ENCODE measurements at regions not wholly inside any gene's neighbourhood (a gene's known extent, or its start where the extent isn't known, plus 50 kb on each side); places are given as distances from the start of the nearest gene placed in this dataset.

DNA sequence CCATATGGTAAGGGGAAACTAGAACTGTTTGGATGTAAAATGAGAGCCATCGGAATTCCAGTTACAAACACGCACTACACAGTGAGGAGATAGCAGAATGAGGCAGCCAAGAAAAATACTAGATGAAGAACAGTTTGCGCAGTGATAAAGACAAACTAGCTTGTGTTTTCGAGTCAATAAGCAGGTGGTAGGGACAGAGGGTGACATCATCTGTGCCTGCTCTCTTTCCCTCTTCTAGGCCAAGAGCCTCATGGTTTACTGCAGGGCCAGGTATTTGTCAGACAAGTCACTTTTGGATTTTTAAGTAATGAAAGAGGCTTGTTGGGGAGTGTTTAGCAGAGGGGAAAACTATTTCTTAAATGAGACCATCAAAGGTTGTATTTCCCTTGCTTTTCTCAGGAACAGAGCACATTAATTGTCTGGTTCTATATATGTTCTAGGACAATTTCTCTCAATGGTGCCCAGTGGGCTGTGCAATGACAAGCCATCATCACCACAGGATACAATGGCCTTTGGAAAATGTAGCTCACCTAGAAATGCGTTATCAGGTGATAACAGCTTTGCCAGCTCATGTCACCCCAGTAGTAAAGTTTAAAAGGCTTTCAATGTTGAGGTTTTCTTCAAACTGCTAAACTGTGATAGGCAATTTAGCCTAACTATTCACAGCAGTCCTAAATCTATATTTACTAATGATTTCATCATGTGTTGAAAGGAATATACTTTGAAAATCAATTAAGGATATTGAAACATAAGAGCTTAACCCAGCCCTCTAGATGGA is 1210.3 kb upstream of the ZEB2 start:
- H3K27ac ChIP-seq (ENCODE audit: low read length, poor library complexity, severe bottlenecking), result no peak overlapping the region
- no peaks in the 10 kb centered on the region for H3K4me1 ChIP-seq (ENCODE audit: control insufficient read depth, insufficient read depth, low read depth, low read length)
- H2BK120ac ChIP-seq (ENCODE audit: low read depth, low read length), result no peak overlapping the region
- WGBS, result 96% methylated on average over 4 of the region's 5 CpGs
- no peaks in the 10 kb centered on the region for H3K27me3 ChIP-seq (ENCODE audit: control insufficient read depth in 1 of 2, insufficient read depth in 1 of 2, low read length in 2 of 2)
- peak overlapping the region in 1 of 2 experiments; percentile 24 for H3K18ac ChIP-seq (ENCODE audit: low read depth in 1 of 2, low read length in 2 of 2)
- no peak overlapping the region for H2BK5ac ChIP-seq (ENCODE audit: low read depth, low read length, poor library complexity, severe bottlenecking)
- H3K9ac ChIP-seq (ENCODE audit: low read length), result no peak overlapping the region
- no peaks in the 10 kb centered on the region for H3K36me3 ChIP-seq (ENCODE audit: control insufficient read depth in 1 of 2, insufficient read depth in 2 of 2, low read depth in 1 of 2, low read length in 2 of 2)
- H2AK5ac ChIP-seq (ENCODE audit: low read length, severe bottlenecking), result no peak overlapping the region
- H3K79me1 ChIP-seq (replicated peaks; ENCODE audit: low read length, poor library complexity, severe bottlenecking), result no peaks in the 10 kb centered on the region
- H3K14ac ChIP-seq (ENCODE audit: low read length in 2 of 2), result no peak overlapping the region
- H2BK15ac ChIP-seq (ENCODE audit: low read depth, poor library complexity, severe bottlenecking), result no peak overlapping the region
- no peak overlapping the region for H2AFZ ChIP-seq (ENCODE audit: low read depth, low read length)
- H4K91ac ChIP-seq (ENCODE audit: low read length), result no peak overlapping the region
- H3K4me3 ChIP-seq (ENCODE audit: insufficient read depth in 1 of 2, low read depth in 1 of 2, low read length in 2 of 2), result no peak overlapping the region
- DNase-seq, result no peak
- H3K4ac ChIP-seq (ENCODE audit: low read depth in 1 of 2, low read length in 2 of 2), result no peak overlapping the region
- peak overlapping the region in 1 of 2 experiments; percentile 39 for H2BK12ac ChIP-seq (ENCODE audit: low read length in 2 of 2)
- no peak overlapping the region for H4K8ac ChIP-seq (ENCODE audit: low read length)
- H3K9me3 ChIP-seq (ENCODE audit: control insufficient read depth, low read length), result no peaks in the 10 kb centered on the region
- H3K23ac ChIP-seq (ENCODE audit: low read length in 2 of 2), result no peak overlapping the region
- H3K4me2 ChIP-seq (ENCODE audit: low read length, poor library complexity, severe bottlenecking), result no peak overlapping the region

DNA sequence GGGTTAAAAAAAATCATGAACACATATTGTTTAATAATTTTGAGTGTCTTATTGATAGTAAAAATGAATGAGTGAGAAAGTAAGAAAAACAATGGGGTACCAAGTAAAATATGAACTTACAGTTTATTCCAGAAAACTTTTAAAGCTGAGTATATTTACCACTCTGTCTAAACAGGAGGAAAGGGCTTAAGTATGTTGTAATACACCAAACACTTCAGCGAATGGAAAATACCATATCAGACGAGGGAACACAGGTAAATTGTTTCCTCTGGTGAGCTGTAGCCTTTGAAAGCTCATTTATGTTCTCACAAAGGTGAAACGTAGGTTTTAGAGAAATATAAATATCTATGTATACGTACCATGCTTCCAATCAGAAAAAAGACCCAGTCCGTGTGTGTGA is 1209.6 kb upstream of the ZEB2 start:
- no peak overlapping the region for H3K27ac ChIP-seq (ENCODE audit: low read length, poor library complexity, severe bottlenecking)
- no peak overlapping the region for H3K4me3 ChIP-seq (ENCODE audit: insufficient read depth in 1 of 2, low read depth in 1 of 2, low read length in 2 of 2)
- no peak overlapping the region for H2BK120ac ChIP-seq (ENCODE audit: low read depth, low read length)
- H3K9ac ChIP-seq (ENCODE audit: low read length), result no peak overlapping the region
- H4K8ac ChIP-seq (ENCODE audit: low read length), result no peak overlapping the region
- 96% methylated on average over 2 of the region's 5 CpGs for WGBS
- H2BK5ac ChIP-seq (ENCODE audit: low read depth, low read length, poor library complexity, severe bottlenecking), result no peak overlapping the region
- no peaks in the 10 kb centered on the region for H3K36me3 ChIP-seq (ENCODE audit: control insufficient read depth in 1 of 2, insufficient read depth in 2 of 2, low read depth in 1 of 2, low read length in 2 of 2)
- H2AK5ac ChIP-seq (ENCODE audit: low read length, severe bottlenecking), result no peak overlapping the region
- no peak overlapping the region for H2BK12ac ChIP-seq (ENCODE audit: low read length in 2 of 2)
- H3K27me3 ChIP-seq (ENCODE audit: control insufficient read depth in 1 of 2, insufficient read depth in 1 of 2, low read length in 2 of 2), result no peaks in the 10 kb centered on the region
- H4K91ac ChIP-seq (ENCODE audit: low read length), result no peak overlapping the region
- no peak for DNase-seq
- H3K23ac ChIP-seq (ENCODE audit: low read length in 2 of 2), result no peak overlapping the region
- H3K4me1 ChIP-seq (ENCODE audit: control insufficient read depth, insufficient read depth, low read depth, low read length), result no peaks in the 10 kb centered on the region
- H3K4me2 ChIP-seq (ENCODE audit: low read length, poor library complexity, severe bottlenecking), result no peak overlapping the region
- H3K4ac ChIP-seq (ENCODE audit: low read depth in 1 of 2, low read length in 2 of 2), result no peak overlapping the region
- H3K9me3 ChIP-seq (ENCODE audit: control insufficient read depth, low read length), result no peaks in the 10 kb centered on the region
- H3K14ac ChIP-seq (ENCODE audit: low read length in 2 of 2), result no peak overlapping the region
- H3K79me1 ChIP-seq (replicated peaks; ENCODE audit: low read length, poor library complexity, severe bottlenecking), result no peaks in the 10 kb centered on the region
- H3K18ac ChIP-seq (ENCODE audit: low read depth in 1 of 2, low read length in 2 of 2), result no peak overlapping the region
- H2AFZ ChIP-seq (ENCODE audit: low read depth, low read length), result no peak overlapping the region
- no peak overlapping the region for H2BK15ac ChIP-seq (ENCODE audit: low read depth, poor library complexity, severe bottlenecking)

DNA sequence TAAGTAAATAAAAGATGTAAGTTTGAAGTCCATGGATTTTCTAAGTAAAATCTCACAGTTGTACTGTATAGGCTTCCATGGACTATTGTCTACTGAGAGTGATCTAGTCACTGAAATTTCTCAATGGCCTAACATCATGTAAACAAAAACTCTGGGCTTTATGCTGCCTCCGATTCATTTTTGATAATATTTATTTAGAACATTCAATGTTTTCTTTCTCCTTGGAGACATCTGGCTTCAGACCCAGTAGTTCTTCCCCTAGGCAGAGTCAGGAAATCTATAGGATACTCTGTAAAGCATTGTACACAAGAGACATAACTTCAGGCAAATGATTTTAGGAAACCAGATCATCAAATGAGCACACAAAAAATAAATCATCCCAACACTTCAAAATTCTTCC is 1208.6 kb upstream of the ZEB2 start:
- H4K8ac ChIP-seq (ENCODE audit: low read length), result no peak overlapping the region
- no peaks in the 10 kb centered on the region for H3K9me3 ChIP-seq (ENCODE audit: control insufficient read depth, low read length)
- no peak overlapping the region for H2BK120ac ChIP-seq (ENCODE audit: low read depth, low read length)
- H3K4me1 ChIP-seq (ENCODE audit: control insufficient read depth, insufficient read depth, low read depth, low read length), result no peaks in the 10 kb centered on the region
- no peak overlapping the region for H2AFZ ChIP-seq (ENCODE audit: low read depth, low read length)
- no peak overlapping the region for H3K4me2 ChIP-seq (ENCODE audit: low read length, poor library complexity, severe bottlenecking)
- no peak overlapping the region for H3K14ac ChIP-seq (ENCODE audit: low read length in 2 of 2)
- no peaks in the 10 kb centered on the region for H3K27me3 ChIP-seq (ENCODE audit: control insufficient read depth in 1 of 2, insufficient read depth in 1 of 2, low read length in 2 of 2)
- H3K23ac ChIP-seq (ENCODE audit: low read length in 2 of 2), result no peak overlapping the region
- H2BK15ac ChIP-seq (ENCODE audit: low read depth, poor library complexity, severe bottlenecking), result no peak overlapping the region
- H3K27ac ChIP-seq (ENCODE audit: low read length, poor library complexity, severe bottlenecking), result no peak overlapping the region
- no peak overlapping the region for H3K9ac ChIP-seq (ENCODE audit: low read length)
- DNase-seq, result peak; percentile 6
- no peak overlapping the region for H2BK12ac ChIP-seq (ENCODE audit: low read length in 2 of 2)
- no peaks in the 10 kb centered on the region for H3K36me3 ChIP-seq (ENCODE audit: control insufficient read depth in 1 of 2, insufficient read depth in 2 of 2, low read depth in 1 of 2, low read length in 2 of 2)
- no peak overlapping the region for H3K4ac ChIP-seq (ENCODE audit: low read depth in 1 of 2, low read length in 2 of 2)
- no peak overlapping the region for H2BK5ac ChIP-seq (ENCODE audit: low read depth, low read length, poor library complexity, severe bottlenecking)
- no CpG with 5 or more reads among the region's 1 CpG for WGBS
- H3K18ac ChIP-seq (ENCODE audit: low read depth in 1 of 2, low read length in 2 of 2), result no peak overlapping the region
- H2AK5ac ChIP-seq (ENCODE audit: low read length, severe bottlenecking), result no peak overlapping the region
- H4K91ac ChIP-seq (ENCODE audit: low read length), result no peak overlapping the region
- no peak overlapping the region for H3K4me3 ChIP-seq (ENCODE audit: insufficient read depth in 1 of 2, low read depth in 1 of 2, low read length in 2 of 2)
- no peaks in the 10 kb centered on the region for H3K79me1 ChIP-seq (replicated peaks; ENCODE audit: low read length, poor library complexity, severe bottlenecking)

DNA sequence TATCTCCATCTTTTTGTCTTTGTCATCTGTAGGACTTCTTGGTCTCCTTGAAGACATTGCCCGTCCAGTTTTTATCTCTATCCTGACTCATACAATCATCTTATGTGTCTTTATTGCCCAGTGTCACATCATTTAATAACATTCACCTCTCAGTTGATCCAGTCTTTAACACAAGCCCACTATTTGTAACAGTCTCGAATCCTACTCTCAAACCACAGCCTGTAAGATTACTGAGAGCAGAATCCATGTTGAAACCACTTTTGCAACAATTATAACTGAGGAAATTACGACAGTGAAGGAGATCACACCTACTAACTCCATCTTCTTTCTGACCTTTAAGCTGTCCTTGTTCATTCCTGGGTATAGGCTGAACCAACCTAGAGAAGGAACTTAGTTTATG is 1206.0 kb upstream of the ZEB2 start:
- Histone ChIP-seq H4K91ac (ENCODE audit: low read length) (no peak overlapping the region), H2BK5ac (ENCODE audit: low read depth, low read length, poor library complexity, severe bottlenecking) (no peak overlapping the region), H3K36me3 (ENCODE audit: control insufficient read depth in 1 of 2, insufficient read depth in 2 of 2, low read depth in 1 of 2, low read length in 2 of 2) (no peaks in the 10 kb centered on the region), H3K4ac (ENCODE audit: low read depth in 1 of 2, low read length in 2 of 2) (no peak overlapping the region), H3K18ac (ENCODE audit: low read depth in 1 of 2, low read length in 2 of 2) (no peak overlapping the region), H3K27me3 (ENCODE audit: control insufficient read depth in 1 of 2, insufficient read depth in 1 of 2, low read length in 2 of 2) (no peaks in the 10 kb centered on the region), H3K27ac (ENCODE audit: low read length, poor library complexity, severe bottlenecking) (no peak overlapping the region), H4K8ac (ENCODE audit: low read length) (no peak overlapping the region), H2AFZ (ENCODE audit: low read depth, low read length) (no peak overlapping the region), H3K9me3 (ENCODE audit: control insufficient read depth, low read length) (no peaks in the 10 kb centered on the region), H3K14ac (ENCODE audit: low read length in 2 of 2) (no peak overlapping the region), H2BK15ac (ENCODE audit: low read depth, poor library complexity, severe bottlenecking) (no peak overlapping the region), H3K4me3 (ENCODE audit: insufficient read depth in 1 of 2, low read depth in 1 of 2, low read length in 2 of 2) (no peak overlapping the region), H2AK5ac (ENCODE audit: low read length, severe bottlenecking) (no peak overlapping the region), H3K23ac (ENCODE audit: low read length in 2 of 2) (no peak overlapping the region), H2BK12ac (ENCODE audit: low read length in 2 of 2) (no peak overlapping the region), H2BK120ac (ENCODE audit: low read depth, low read length) (no peak overlapping the region), H3K79me1 (replicated peaks; ENCODE audit: low read length, poor library complexity, severe bottlenecking) (no peaks in the 10 kb centered on the region), H3K4me2 (ENCODE audit: low read length, poor library complexity, severe bottlenecking) (no peak overlapping the region), H3K9ac (ENCODE audit: low read length) (no peak overlapping the region), H3K4me1 (ENCODE audit: control insufficient read depth, insufficient read depth, low read depth, low read length) (no peaks in the 10 kb centered on the region)
- no peak for DNase-seq
- 89% methylated on average over 3 of the region's 3 CpGs for WGBS
